T-cell (primary cell): ENCODE measurements at regions not wholly inside any gene's neighbourhood (a gene's known extent, or its start where the extent isn't known, plus 50 kb on each side); places are given as distances from the start of the nearest gene placed in this dataset.

Source experiments
- ATAC-seq, 4 experiments: fragments of 200-7000 bp in 3 of 4; fragments of 150-1000 bp in 1 of 4; cut with Tn5 transposase; replicated peaks in 1 of 4; 1 replicate in 3 of 4; 2 replicates in 1 of 4; pipeline ENCODE4 v1.10.0; 2021; ENCODE audit warnings: moderate library complexity in 3 of 4, mild to moderate bottlenecking in 2 of 4, moderate number of reproducible peaks in 1 of 4
- CTCF ChIA-PET, 2 donors: fragments of 300-600 bp; sonication (Branson Sonifier 250); formaldehyde crosslinking; loops; one replicate each; lab custom pipeline; 2022; ENCODE audit warnings: antibody characterized with exemption in 2 of 2; lab: Charles Lee
- POLR2A ChIA-PET, 2 donors: fragments of 300-600 bp; sonication (Branson Sonifier 250); formaldehyde crosslinking; loops; one replicate each; lab custom pipeline; 2022; ENCODE audit warnings: antibody characterized with exemption in 2 of 2; lab: Charles Lee
- DNase-seq, 35 experiments: peaks; one replicate each; pipeline versions ENCODE4 v3.0.0 to v3.0.0-alpha.2; 2013 to 2023
- H3K27ac ChIP-seq: one replicate; pipeline ENCODE4 v1.5.1; 2013; ENCODE audit warnings: low read length
- H3K27me3 ChIP-seq, 2 experiments: replicated peaks in 1 of 2; 1 replicate in 1 of 2; 2 replicates in 1 of 2; pipeline versions ENCODE4 v1.6.1 to v1.7.0; 2013; ENCODE audit warnings: low read length in 1 of 2, mixed read lengths in 1 of 2; ENCODE audit not compliant: control insufficient read depth in 2 of 2, insufficient read depth in 2 of 2; ENCODE audit errors: extremely low read depth in 1 of 2
- H3K36me3 ChIP-seq, 2 donors: 1 replicate in 1 of 2; 2 replicates in 1 of 2; pipeline versions ENCODE4 v1.6.1 to v1.7.0; 2013; ENCODE audit warnings: low read length in 1 of 2; ENCODE audit not compliant: control insufficient read depth in 2 of 2, insufficient read depth in 1 of 2; ENCODE audit errors: extremely low read depth in 1 of 2
- H3K4me1 ChIP-seq, 2 experiments: 1 replicate in 1 of 2; 2 replicates in 1 of 2; pipeline versions ENCODE4 v1.6.1 to v1.7.0; 2013; ENCODE audit warnings: low read length in 2 of 2, mixed read lengths in 1 of 2; ENCODE audit not compliant: insufficient read depth in 2 of 2, control insufficient read depth in 1 of 2; ENCODE audit errors: extremely low read depth in 1 of 2
- H3K4me3 ChIP-seq, 2 donors: 1 replicate in 1 of 2; 2 replicates in 1 of 2; pipeline versions ENCODE4 v1.5.1 to v1.7.0; 2013; ENCODE audit warnings: mild to moderate bottlenecking in 2 of 2, low read length in 1 of 2, moderate library complexity in 1 of 2; ENCODE audit not compliant: control insufficient read depth in 1 of 2; ENCODE audit errors: extremely low read depth in 1 of 2
- H3K9me3 ChIP-seq: 2 replicates; pipeline ENCODE4 v1.7.0; 2013
- H3K27ac Mint-ChIP-seq, 2 donors: one replicate each; pipeline ENCODE4 v1.8.0; 2020 to 2021; ENCODE audit warnings: mild to moderate bottlenecking in 2 of 2, mixed read lengths in 2 of 2
- H3K27me3 Mint-ChIP-seq, 2 donors: one replicate each; pipeline ENCODE4 v1.8.0; 2021 to 2022; ENCODE audit warnings: mixed read lengths in 2 of 2
- H3K36me3 Mint-ChIP-seq: one replicate; pipeline ENCODE4 v1.8.0; 2021; ENCODE audit warnings: mixed read lengths
- H3K4me1 Mint-ChIP-seq, 3 donors: one replicate each; pipeline ENCODE4 v1.8.0; 2020 to 2022; ENCODE audit warnings: mixed read lengths in 3 of 3, mild to moderate bottlenecking in 1 of 3
- H3K4me3 Mint-ChIP-seq, 3 donors: one replicate each; pipeline ENCODE4 v1.8.0; 2020 to 2022; ENCODE audit warnings: mild to moderate bottlenecking in 3 of 3, mixed read lengths in 3 of 3, moderate library complexity in 3 of 3
- H3K9me3 Mint-ChIP-seq, 3 donors: one replicate each; pipeline ENCODE4 v1.8.0; 2020 to 2022; ENCODE audit warnings: mixed read lengths in 3 of 3
- WGBS: methylation state at CpG from one replicate; pipeline ENCODE4 v1.1.5; 2013; ENCODE audit warnings: missing lambda C conversion rate; ENCODE audit not compliant: insufficient coverage; 5-methylcytosine and 5-hydroxymethylcytosine counted together

GRCh38 chr1:96983866-96984265, 262.3 kb downstream of the PTBP2 start:
- 74% methylated on average over 2 of the region's 8 CpGs for WGBS
- H3K4me3 Mint-ChIP-seq, result no peak overlapping the region
- DNase-seq, result no peak
- no peaks in the 10 kb centered on the region for H3K36me3 ChIP-seq
- H3K4me3 ChIP-seq, result no peak overlapping the region
- no peak overlapping the region for H3K27ac Mint-ChIP-seq
- no peaks in the 10 kb centered on the region for H3K36me3 Mint-ChIP-seq
- no peaks in the 10 kb centered on the region for H3K4me1 Mint-ChIP-seq
- ChIA-PET CTCF (no interaction called here), POLR2A (no interaction called here)
- no peak for ATAC-seq
- H3K9me3 Mint-ChIP-seq, result peaks cover 0 to 4% (median 2%) of the 10 kb centered on the region in 3 donors
- H3K27ac ChIP-seq, result no peak overlapping the region
- no peaks in the 10 kb centered on the region for H3K4me1 ChIP-seq
- H3K27me3 ChIP-seq, result no peaks in the 10 kb centered on the region
- no peaks in the 10 kb centered on the region for H3K9me3 ChIP-seq
- peaks cover 5 to 6% of the 10 kb centered on the region in 2 donors for H3K27me3 Mint-ChIP-seq

DNA sequence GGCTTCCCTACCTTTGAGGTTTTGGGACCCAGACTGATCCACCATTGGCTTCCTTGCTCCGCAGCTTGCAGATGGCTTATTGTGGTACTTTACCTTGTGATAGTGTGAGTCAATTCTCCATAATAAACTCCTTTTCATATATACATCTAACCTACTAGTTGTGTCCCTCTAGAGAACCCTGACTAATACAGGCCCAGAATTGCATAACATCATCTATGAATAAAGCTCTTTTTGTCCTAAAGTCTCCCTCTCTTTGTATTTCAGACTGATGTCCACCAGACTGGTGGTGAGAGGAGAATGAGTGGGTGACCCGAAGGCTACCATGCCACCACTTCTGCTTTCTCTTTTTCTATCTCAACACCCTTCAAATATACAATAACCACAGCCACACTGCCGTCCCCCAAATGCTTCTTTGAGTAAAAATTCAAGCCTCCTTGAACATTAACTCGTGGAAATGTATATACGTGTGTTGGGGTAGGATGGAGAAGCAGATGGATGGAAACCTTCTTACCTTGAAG, 265.7 kb downstream of the PTBP2 start:
- ATAC-seq, result no peak

DNA sequence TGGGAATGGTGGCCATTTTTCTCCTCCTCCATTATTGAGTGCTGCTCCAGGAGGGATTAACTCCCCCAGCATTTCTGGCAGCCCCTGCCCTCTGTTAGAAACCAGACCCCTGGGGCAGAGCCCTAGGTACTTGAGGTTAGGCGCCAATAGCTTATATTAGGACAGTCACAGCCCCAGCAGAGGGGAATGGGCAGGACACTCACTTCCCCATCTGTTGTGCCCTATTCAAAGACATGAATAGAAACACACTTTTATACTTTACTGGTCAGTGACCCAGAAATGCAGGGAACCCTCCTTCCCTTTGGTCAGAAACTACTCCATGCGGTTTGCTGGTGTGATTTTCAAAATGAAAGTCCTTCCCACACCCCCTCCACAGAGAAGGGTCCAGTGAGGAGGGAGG, 267.7 kb downstream of the PTBP2 start:
- no peak overlapping the region for H3K27ac Mint-ChIP-seq

More for the DNA sequence above, 265.7 kb downstream of the PTBP2 start:
- Mint-ChIP-seq H3K27me3 (peaks cover 7 to 9% of the 10 kb centered on the region in 2 donors), H3K36me3 (no peaks in the 10 kb centered on the region), H3K4me1 (no peaks in the 10 kb centered on the region), H3K4me3 (no peak overlapping the region), H3K27ac (no peak overlapping the region), H3K9me3 (peaks cover 0 to 4% (median 2%) of the 10 kb centered on the region in 3 donors)
- H3K27me3 ChIP-seq, result peaks cover 0 to 5% of the 10 kb centered on the region in 2 experiments
- ChIA-PET POLR2A (no interaction called here), CTCF (no interaction called here)
- 90% methylated on average over 2 of the region's 5 CpGs for WGBS
- no peak overlapping the region for H3K4me3 ChIP-seq
- no peaks in the 10 kb centered on the region for H3K9me3 ChIP-seq
- H3K36me3 ChIP-seq, result no peaks in the 10 kb centered on the region
- DNase-seq, result no peak
- no peaks in the 10 kb centered on the region for H3K4me1 ChIP-seq
- no peak overlapping the region for H3K27ac ChIP-seq

DNA sequence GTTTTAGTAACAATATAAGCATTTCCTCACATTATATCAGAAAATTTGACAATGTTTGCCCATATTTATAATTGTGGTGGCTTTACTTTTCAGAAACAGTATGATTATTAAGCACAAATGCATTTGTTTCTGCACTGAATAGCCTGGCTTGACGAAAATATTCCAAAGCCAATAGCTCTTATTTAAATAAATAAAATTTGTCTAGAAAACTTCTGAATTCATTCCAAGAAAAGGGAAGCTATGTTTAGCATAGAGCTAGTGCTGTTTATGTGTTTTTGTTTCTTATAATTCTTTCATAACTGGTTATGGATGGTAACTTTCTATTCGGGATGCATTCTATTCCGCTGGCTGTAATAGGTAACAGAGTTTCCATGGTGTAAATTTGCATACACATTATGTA, 268.6 kb downstream of the PTBP2 start:
- no CpG with 5 or more reads among the region's 3 CpGs for WGBS
- ChIA-PET POLR2A (no interaction called here), CTCF (interaction anchor here in 1 of 2 donors (1.0 kb wide), 1 partner anchor 19 kb away, joined by 3 read pairs; no protein-coding TSS in a partner anchor)
- peaks cover 0 to 4% (median 2%) of the 10 kb centered on the region in 3 donors for H3K9me3 Mint-ChIP-seq
- H3K4me1 ChIP-seq, result no peaks in the 10 kb centered on the region
- H3K36me3 Mint-ChIP-seq, result no peaks in the 10 kb centered on the region
- no peak overlapping the region for H3K27ac Mint-ChIP-seq
- no peak overlapping the region for H3K4me3 ChIP-seq
- peaks cover 0 to 5% of the 10 kb centered on the region in 2 experiments for H3K27me3 ChIP-seq
- DNase-seq (no peak), ATAC-seq (no peak)
- H3K27me3 Mint-ChIP-seq, result peaks cover 9 to 20% of the 10 kb centered on the region in 2 donors
- H3K4me3 Mint-ChIP-seq, result no peak overlapping the region
- no peak overlapping the region for H3K27ac ChIP-seq
- no peaks in the 10 kb centered on the region for H3K36me3 ChIP-seq
- no peaks in the 10 kb centered on the region for H3K9me3 ChIP-seq
- no peaks in the 10 kb centered on the region for H3K4me1 Mint-ChIP-seq

More for the DNA sequence above, 267.7 kb downstream of the PTBP2 start:
- Histone ChIP-seq H3K4me1 (no peaks in the 10 kb centered on the region), H3K4me3 (no peak overlapping the region), H3K9me3 (no peaks in the 10 kb centered on the region), H3K27ac (no peak overlapping the region), H3K36me3 (no peaks in the 10 kb centered on the region), H3K27me3 (peaks cover 0 to 5% of the 10 kb centered on the region in 2 experiments)
- no peak for DNase-seq
- WGBS, result no CpG with 5 or more reads among the region's 2 CpGs
- no peak for ATAC-seq
- no peaks in the 10 kb centered on the region for H3K4me1 Mint-ChIP-seq
- ChIA-PET CTCF (no interaction called here), POLR2A (no interaction called here)
- no peak overlapping the region for H3K4me3 Mint-ChIP-seq
- peaks cover 0 to 4% (median 2%) of the 10 kb centered on the region in 3 donors for H3K9me3 Mint-ChIP-seq
- H3K27me3 Mint-ChIP-seq, result peaks cover 9 to 20% of the 10 kb centered on the region in 2 donors
- H3K36me3 Mint-ChIP-seq, result no peaks in the 10 kb centered on the region

DNA sequence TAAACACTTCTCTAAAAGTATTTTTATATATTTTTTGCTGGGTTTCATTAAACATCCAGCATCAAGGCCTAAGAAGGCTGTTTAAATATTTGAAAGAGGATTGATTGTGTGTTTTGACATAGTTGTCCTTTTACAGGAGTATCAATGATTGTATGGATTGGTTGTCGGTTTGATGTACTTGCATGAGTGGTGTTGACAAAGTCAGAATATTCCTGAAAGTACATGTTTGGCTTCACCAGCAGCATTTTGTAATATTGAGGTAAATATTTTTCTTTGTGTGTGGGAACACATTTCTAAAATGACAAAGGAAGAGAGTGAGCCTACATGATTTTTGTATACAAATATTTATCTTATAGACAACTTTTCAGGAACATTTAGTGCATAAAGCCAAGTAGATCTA, 269.7 kb downstream of the PTBP2 start:
- Mint-ChIP-seq H3K4me1 (no peaks in the 10 kb centered on the region), H3K4me3 (no peak overlapping the region), H3K36me3 (no peaks in the 10 kb centered on the region), H3K27me3 (peaks cover 7 to 20% of the 10 kb centered on the region in 2 donors), H3K9me3 (no peaks in the 10 kb centered on the region), H3K27ac (no peak overlapping the region)
- no peaks in the 10 kb centered on the region for H3K36me3 ChIP-seq
- ATAC-seq (no peak), DNase-seq (no peak)
- ChIA-PET CTCF (interaction anchor here in 1 of 2 donors (1.0 kb wide), 1 partner anchor 20 kb away, joined by 3 read pairs; no protein-coding TSS in a partner anchor), POLR2A (no interaction called here)
- peaks cover 0 to 5% of the 10 kb centered on the region in 2 experiments for H3K27me3 ChIP-seq
- no peak overlapping the region for H3K27ac ChIP-seq
- H3K4me1 ChIP-seq, result no peaks in the 10 kb centered on the region
- no peak overlapping the region for H3K4me3 ChIP-seq
- 80% methylated on average over 1 of the region's 1 CpG for WGBS
- no peaks in the 10 kb centered on the region for H3K9me3 ChIP-seq

- Histone ChIP-seq H3K36me3 (no peaks in the 10 kb centered on the region), H3K27me3 (peaks cover 0 to 5% of the 10 kb centered on the region in 2 experiments), H3K4me1 (no peaks in the 10 kb centered on the region), H3K9me3 (no peaks in the 10 kb centered on the region), H3K4me3 (no peak overlapping the region), H3K27ac (no peak overlapping the region)
- no peak for ATAC-seq
- no peak for DNase-seq
- ChIA-PET POLR2A (interaction anchor here in 1 of 2 donors (0.6 kb wide), 1 partner anchor 661 kb away, joined by 3 read pairs; no protein-coding TSS in a partner anchor), CTCF (no interaction called here)
- H3K27me3 Mint-ChIP-seq, result peaks cover 13 to 24% of the 10 kb centered on the region in 2 donors
- H3K27ac Mint-ChIP-seq, result no peak overlapping the region
- H3K36me3 Mint-ChIP-seq, result no peaks in the 10 kb centered on the region
- H3K4me1 Mint-ChIP-seq, result no peaks in the 10 kb centered on the region
- H3K4me3 Mint-ChIP-seq, result no peak overlapping the region
- H3K9me3 Mint-ChIP-seq, result no peaks in the 10 kb centered on the region
- WGBS, result no CpG with 5 or more reads among the region's 3 CpGs
These were observed 271.3 kb downstream of the PTBP2 start for GRCh38 chr1:96992871-96993270.
